ENCODE measurements at regions not wholly inside any gene's neighbourhood (a gene's known extent, or its start where the extent isn't known, plus 50 kb on each side); places are given as distances from the start of the nearest gene placed in this dataset.

- dilution Hi-C loops (cut with MboI; ENCODE audit: extremely low pct_ligation_motif_present, low sequenced_read_pairs), result no loop called here
Measured at GRCh38 chr15:95353512-95353911, 977.0 kb upstream of the NR2F2 start.

DNA sequence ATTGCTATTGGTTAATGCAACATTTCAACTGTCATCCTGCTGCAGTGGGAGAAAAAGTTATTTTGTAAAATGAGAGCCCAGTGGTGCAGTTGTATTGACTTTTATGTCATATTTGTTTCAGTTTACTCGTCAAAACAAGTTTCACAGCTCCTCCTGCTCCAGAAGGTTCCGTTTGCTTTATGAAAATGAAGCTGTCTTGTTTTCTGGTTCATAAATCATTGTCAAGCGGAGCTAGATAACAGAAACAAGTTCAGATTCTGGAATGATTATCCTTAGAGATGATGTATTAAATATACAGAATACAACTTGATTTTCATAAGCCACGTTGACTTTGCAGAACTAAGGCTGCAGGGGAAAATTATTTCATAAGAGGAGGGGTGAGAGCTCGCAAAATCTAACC lies 970.5 kb upstream of the NR2F2 start:
- no peak overlapping the region for H3K4me2 ChIP-seq (ENCODE audit: control insufficient read depth, extremely low read depth, insufficient read depth, low read depth, low read length)
- no peaks in the 10 kb centered on the region for H4K20me1 ChIP-seq (ENCODE audit: control insufficient read depth, extremely low read depth, insufficient read depth, low read length)
- H3K79me2 ChIP-seq (ENCODE audit: control insufficient read depth, insufficient read depth, low read length), result no peaks in the 10 kb centered on the region
- no peak overlapping the region for H3K4me3 ChIP-seq (ENCODE audit: control insufficient read depth in 2 of 3, extremely low read depth in 1 of 3, insufficient read depth in 2 of 3, low read depth in 1 of 3, low read length in 3 of 3)
- dilution Hi-C loops (cut with MboI; ENCODE audit: extremely low pct_ligation_motif_present, low sequenced_read_pairs), result no loop called here
- no peaks in the 10 kb centered on the region for H3K27me3 ChIP-seq (ENCODE audit: control insufficient read depth, extremely low read depth, insufficient read depth, low read length)
- no peaks in the 10 kb centered on the region for H3K4me1 ChIP-seq (ENCODE audit: control insufficient read depth, extremely low read depth, insufficient read depth, low read length)
- no peaks in the 10 kb centered on the region for H3K36me3 ChIP-seq (ENCODE audit: control insufficient read depth in 2 of 2, extremely low read depth in 1 of 2, insufficient read depth in 2 of 2, low read length in 2 of 2)
- no peaks in the 10 kb centered on the region for H3K9me3 ChIP-seq (ENCODE audit: control insufficient read depth, low read depth, low read length)
- no peak overlapping the region for H3K9ac ChIP-seq (ENCODE audit: control insufficient read depth, extremely low read depth, insufficient read depth, low read length)
- H3K9me1 ChIP-seq (ENCODE audit: control insufficient read depth, extremely low read depth, insufficient read depth, low read length), result no peaks in the 10 kb centered on the region
- no peak for FAIRE-seq
- TF ChIP-seq EZH2 (IDR thresholded peaks at IDR 0.05; ENCODE audit: low read length), result no peak
- no peak for TF ChIP-seq CTCF (optimal IDR thresholded peaks at IDR 0.05 in 1 of 3, IDR thresholded peaks at IDR 0.05 in 1 of 3, conservative IDR thresholded peaks at IDR 0.05 in 1 of 3; ENCODE audit: extremely low read depth in 1 of 3, insufficient read depth in 2 of 3, low read length in 3 of 3)
- no peak overlapping the region for H2AFZ ChIP-seq (ENCODE audit: control insufficient read depth, low read length)
- H3K27ac ChIP-seq (ENCODE audit: control insufficient read depth, insufficient read depth, low read length), result no peak overlapping the region
- no peak for DNase-seq (ENCODE audit: low read depth, low spot score)

More at GRCh38 chr15:95353512-95353911, 977.0 kb upstream of the NR2F2 start:
- no peaks in the 10 kb centered on the region for H3K4me1 ChIP-seq (ENCODE audit: control insufficient read depth, extremely low read depth, insufficient read depth, low read length)
- H3K9me1 ChIP-seq (ENCODE audit: control insufficient read depth, extremely low read depth, insufficient read depth, low read length), result no peaks in the 10 kb centered on the region
- DNase-seq (ENCODE audit: low read depth, low spot score) (no peak), FAIRE-seq (no peak)
- H3K27me3 ChIP-seq (ENCODE audit: control insufficient read depth, extremely low read depth, insufficient read depth, low read length), result no peaks in the 10 kb centered on the region
- no peaks in the 10 kb centered on the region for H4K20me1 ChIP-seq (ENCODE audit: control insufficient read depth, extremely low read depth, insufficient read depth, low read length)
- H3K4me3 ChIP-seq (ENCODE audit: control insufficient read depth in 2 of 3, extremely low read depth in 1 of 3, insufficient read depth in 2 of 3, low read depth in 1 of 3, low read length in 3 of 3), result no peak overlapping the region
- no peak overlapping the region for H3K27ac ChIP-seq (ENCODE audit: control insufficient read depth, insufficient read depth, low read length)
- H3K36me3 ChIP-seq (ENCODE audit: control insufficient read depth in 2 of 2, extremely low read depth in 1 of 2, insufficient read depth in 2 of 2, low read length in 2 of 2), result no peaks in the 10 kb centered on the region
- H3K79me2 ChIP-seq (ENCODE audit: control insufficient read depth, insufficient read depth, low read length), result no peaks in the 10 kb centered on the region
- no peak for TF ChIP-seq EZH2 (IDR thresholded peaks at IDR 0.05; ENCODE audit: low read length)
- TF ChIP-seq CTCF (optimal IDR thresholded peaks at IDR 0.05 in 1 of 3, IDR thresholded peaks at IDR 0.05 in 1 of 3, conservative IDR thresholded peaks at IDR 0.05 in 1 of 3; ENCODE audit: extremely low read depth in 1 of 3, insufficient read depth in 2 of 3, low read length in 3 of 3), result no peak
- H2AFZ ChIP-seq (ENCODE audit: control insufficient read depth, low read length), result no peak overlapping the region
- H3K9me3 ChIP-seq (ENCODE audit: control insufficient read depth, low read depth, low read length), result no peaks in the 10 kb centered on the region
- no peak overlapping the region for H3K9ac ChIP-seq (ENCODE audit: control insufficient read depth, extremely low read depth, insufficient read depth, low read length)
- H3K4me2 ChIP-seq (ENCODE audit: control insufficient read depth, extremely low read depth, insufficient read depth, low read depth, low read length), result no peak overlapping the region

Measured in keratinocyte (primary cell).